ENCODE measurements at regions not wholly inside any gene's neighbourhood (a gene's known extent, or its start where the extent isn't known, plus 50 kb on each side); places are given as distances from the start of the nearest gene placed in this dataset.

GRCh38 chr4:132863619-132864018, 285.5 kb upstream of the PCDH10 start:
- TF ChIP-seq CTCF (IDR thresholded peaks at IDR 0.05; ENCODE audit: low read length) = no peak
- no peak for TF ChIP-seq EZH2 (IDR thresholded peaks at IDR 0.05; ENCODE audit: borderline replicate concordance, low read length)
